Esophagus muscularis mucosa (tissue), 4 donors: ENCODE measurements at regions not wholly inside any gene's neighbourhood (a gene's known extent, or its start where the extent isn't known, plus 50 kb on each side); places are given as distances from the start of the nearest gene placed in this dataset.

Source experiments
- DNase-seq: peaks from one replicate; pipeline ENCODE4 v3.0.0-alpha.2; 2017; ENCODE audit errors: extremely low spot score
- H3K27ac ChIP-seq, 4 donors: fragments of 200-600 bp; sonication (generic); replicated peaks in 1 of 4; 1 replicate in 3 of 4; 2 replicates in 1 of 4; pipeline ENCODE4 v1.5.1; 2016 to 2019; ENCODE audit warnings: mild to moderate bottlenecking in 1 of 4
- H3K27me3 ChIP-seq, 4 donors: fragments of 200-600 bp; sonication (generic); one replicate each; pipeline versions ENCODE4 v1.5.1 to v1.6.0; 2016 to 2019
- H3K36me3 ChIP-seq, 4 donors: fragments of 200-600 bp; sonication (generic); one replicate each; pipeline ENCODE4 v1.5.1; 2016 to 2019
- H3K4me1 ChIP-seq, 4 donors: fragments of 200-600 bp; sonication (generic); one replicate each; pipeline ENCODE4 v1.5.1; 2016 to 2019
- H3K4me3 ChIP-seq, 4 donors: fragments of 200-600 bp; sonication (generic); 1 replicate in 2 of 4; 2 replicates in 2 of 4; pipeline ENCODE4 v1.5.1; 2016 to 2019; ENCODE audit warnings: mild to moderate bottlenecking in 4 of 4, moderate library complexity in 1 of 4
- H3K9me3 ChIP-seq, 4 donors: fragments of 200-600 bp; sonication (generic); 1 replicate in 3 of 4; 2 replicates in 1 of 4; pipeline ENCODE4 v1.5.1; 2016 to 2019
- EP300 ChIP-seq: sonication (generic); formaldehyde crosslinking; IDR thresholded peaks from one replicate; pipeline ENCODE4 v1.6.1; 2017; ENCODE audit warnings: antibody characterized with exemption
- POLR2A ChIP-seq: fragments of 450-650 bp; IDR thresholded peaks from one replicate; pipeline ENCODE4 v1.6.1; 2017; ENCODE audit warnings: antibody characterized with exemption, moderate library complexity, mild to moderate bottlenecking, low read depth
- POLR2AphosphoS5 ChIP-seq, 2 donors: sonication (generic); formaldehyde crosslinking; IDR thresholded peaks; one replicate each; pipeline ENCODE4 v1.6.1; 2017; ENCODE audit warnings: antibody characterized with exemption in 2 of 2
- WGBS: methylation state at CpG from one replicate; pipeline ENCODE4 v1.1.5; 2018; 5-methylcytosine and 5-hydroxymethylcytosine counted together
- intact Hi-C: fragments of 100-400 bp; cut with DNase I; formaldehyde crosslinking; loops from one replicate; pipeline ENCODE4 v1.15.1; 2023
- TF ChIP-seq, protein P1 (sequence below), 3 experiments: fragments of 200-600 bp in 2 of 3; fragments of 450-650 bp in 1 of 3; sonication (generic) in 2 of 3; IDR thresholded peaks; one replicate each; pipeline ENCODE4 v1.5.1; 2017 to 2019; ENCODE audit warnings: antibody characterized with exemption in 3 of 3, mild to moderate bottlenecking in 2 of 3, moderate library complexity in 1 of 3

DNA sequence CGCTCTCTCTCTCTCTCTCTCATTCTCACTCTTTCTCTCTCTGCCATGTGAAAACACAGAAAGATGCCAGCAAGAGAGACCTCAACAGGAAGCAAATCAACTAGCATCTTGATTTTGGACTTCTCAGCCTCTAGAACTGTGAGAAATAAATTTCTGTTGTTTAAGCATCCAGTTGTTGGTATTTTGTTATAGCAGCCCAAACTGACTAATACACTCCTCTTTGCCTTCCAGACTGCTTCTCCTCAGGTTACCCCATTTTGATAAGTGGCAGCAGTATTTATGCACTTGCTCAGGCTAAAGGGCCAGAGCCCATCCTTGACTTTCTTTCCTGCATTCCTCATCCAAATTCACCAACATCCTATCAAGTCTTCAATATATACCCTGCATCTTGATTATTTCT lies 76.6 kb upstream of the NANOGP8 start:
- Histone ChIP-seq H3K9me3 (no peaks in the 10 kb centered on the region), H3K4me1 (no peaks in the 10 kb centered on the region), H3K27me3 (no peaks in the 10 kb centered on the region), H3K4me3 (no peak overlapping the region), H3K27ac (no peak overlapping the region), H3K36me3 (no peaks in the 10 kb centered on the region)
- no peak for DNase-seq
- no peak for TF ChIP-seq EP300
- TF ChIP-seq, protein P1, sequence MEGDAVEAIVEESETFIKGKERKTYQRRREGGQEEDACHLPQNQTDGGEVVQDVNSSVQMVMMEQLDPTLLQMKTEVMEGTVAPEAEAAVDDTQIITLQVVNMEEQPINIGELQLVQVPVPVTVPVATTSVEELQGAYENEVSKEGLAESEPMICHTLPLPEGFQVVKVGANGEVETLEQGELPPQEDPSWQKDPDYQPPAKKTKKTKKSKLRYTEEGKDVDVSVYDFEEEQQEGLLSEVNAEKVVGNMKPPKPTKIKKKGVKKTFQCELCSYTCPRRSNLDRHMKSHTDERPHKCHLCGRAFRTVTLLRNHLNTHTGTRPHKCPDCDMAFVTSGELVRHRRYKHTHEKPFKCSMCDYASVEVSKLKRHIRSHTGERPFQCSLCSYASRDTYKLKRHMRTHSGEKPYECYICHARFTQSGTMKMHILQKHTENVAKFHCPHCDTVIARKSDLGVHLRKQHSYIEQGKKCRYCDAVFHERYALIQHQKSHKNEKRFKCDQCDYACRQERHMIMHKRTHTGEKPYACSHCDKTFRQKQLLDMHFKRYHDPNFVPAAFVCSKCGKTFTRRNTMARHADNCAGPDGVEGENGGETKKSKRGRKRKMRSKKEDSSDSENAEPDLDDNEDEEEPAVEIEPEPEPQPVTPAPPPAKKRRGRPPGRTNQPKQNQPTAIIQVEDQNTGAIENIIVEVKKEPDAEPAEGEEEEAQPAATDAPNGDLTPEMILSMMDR (IDR thresholded peaks at IDR 0.05), result no peak
- TF ChIP-seq POLR2A, result no peak
- TF ChIP-seq POLR2AphosphoS5 (IDR thresholded peaks at IDR 0.05), result no peak
- 95% methylated on average over 1 of the region's 1 CpG for WGBS
- intact Hi-C loops, result no loop called here

DNA sequence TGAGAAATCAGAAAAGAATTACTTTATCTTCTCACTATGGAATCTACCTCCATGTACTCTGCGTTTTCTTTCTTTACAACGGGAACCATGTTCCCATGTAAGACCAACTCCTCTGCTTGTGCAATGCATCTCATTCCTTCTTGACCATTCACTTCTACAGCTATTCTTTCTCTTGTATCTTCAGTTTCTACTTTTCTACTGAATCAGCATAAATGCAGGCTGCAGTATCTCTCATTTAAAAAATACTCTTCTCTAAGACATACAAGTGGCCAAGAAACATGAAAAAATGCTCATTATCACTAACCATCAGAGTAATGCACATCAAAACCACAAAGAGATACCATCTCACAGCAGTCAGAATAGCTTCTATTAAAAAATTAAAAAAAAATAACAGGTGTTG lies 74.1 kb upstream of the NANOGP8 start:
- H3K4me1 ChIP-seq, result no peaks in the 10 kb centered on the region
- 96% methylated on average over 2 of the region's 2 CpGs for WGBS

DNA sequence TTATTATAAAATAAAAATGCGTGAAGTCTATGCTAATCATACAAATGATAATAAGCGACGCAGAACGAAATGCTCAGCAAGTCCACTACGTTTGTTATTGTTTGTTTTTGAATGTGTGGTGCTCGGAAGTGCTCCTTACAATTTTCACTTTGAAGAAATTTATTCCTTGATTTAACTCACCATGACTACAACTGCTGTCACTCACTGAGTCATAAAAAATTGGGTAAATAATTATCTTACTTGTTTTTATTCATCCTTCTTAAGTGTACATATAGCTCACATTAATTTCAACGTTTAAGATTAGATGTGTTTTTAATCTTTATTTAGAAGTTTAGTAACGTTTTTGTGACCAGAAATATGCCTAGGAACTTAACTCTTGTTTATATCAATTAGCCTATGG lies 66.7 kb upstream of the NANOGP8 start:
- no peaks in the 10 kb centered on the region for H3K27me3 ChIP-seq
- H3K4me3 ChIP-seq, result no peak overlapping the region
- no peak for TF ChIP-seq EP300
- TF ChIP-seq, protein P1 (IDR thresholded peaks at IDR 0.05), result no peak
- TF ChIP-seq POLR2AphosphoS5 (IDR thresholded peaks at IDR 0.05), result no peak
- no peak for TF ChIP-seq POLR2A
- no peaks in the 10 kb centered on the region for H3K4me1 ChIP-seq
- no peaks in the 10 kb centered on the region for H3K9me3 ChIP-seq
- H3K27ac ChIP-seq, result no peak overlapping the region
- 88% methylated on average over 8 of the region's 8 CpGs for WGBS
- no peak for DNase-seq
- intact Hi-C loops, result no loop called here
- no peaks in the 10 kb centered on the region for H3K36me3 ChIP-seq

More for the DNA sequence above, 74.1 kb upstream of the NANOGP8 start:
- Histone ChIP-seq H3K4me3 (no peak overlapping the region), H3K27me3 (no peaks in the 10 kb centered on the region), H3K9me3 (no peaks in the 10 kb centered on the region), H3K27ac (no peak overlapping the region), H3K36me3 (no peaks in the 10 kb centered on the region)
- intact Hi-C loops, result no loop called here
- no peak for DNase-seq
- no peak for TF ChIP-seq POLR2A
- TF ChIP-seq POLR2AphosphoS5 (IDR thresholded peaks at IDR 0.05), result no peak
- TF ChIP-seq, protein P1 (IDR thresholded peaks at IDR 0.05), result no peak
- no peak for TF ChIP-seq EP300

DNA sequence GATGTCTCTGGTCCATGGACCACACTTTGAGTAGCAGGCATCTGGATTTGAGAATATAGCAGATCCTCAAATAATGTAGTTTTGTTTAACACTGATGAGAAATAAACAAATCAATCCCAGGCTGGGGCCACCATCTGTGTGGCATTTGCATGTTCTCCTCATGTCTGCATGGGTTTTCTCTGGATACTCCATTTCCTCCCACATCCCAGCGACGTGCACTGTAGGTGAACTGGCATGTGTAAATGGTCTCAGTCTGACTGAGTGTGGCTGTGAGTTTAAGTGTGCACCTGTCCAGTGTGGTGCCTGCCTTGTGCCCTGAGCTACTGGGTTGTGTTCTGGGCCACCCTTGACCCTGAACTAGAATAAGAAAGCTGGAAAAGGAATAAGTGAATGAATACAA lies 66.3 kb upstream of the NANOGP8 start:
- WGBS, result 87% methylated on average over 2 of the region's 2 CpGs

DNA sequence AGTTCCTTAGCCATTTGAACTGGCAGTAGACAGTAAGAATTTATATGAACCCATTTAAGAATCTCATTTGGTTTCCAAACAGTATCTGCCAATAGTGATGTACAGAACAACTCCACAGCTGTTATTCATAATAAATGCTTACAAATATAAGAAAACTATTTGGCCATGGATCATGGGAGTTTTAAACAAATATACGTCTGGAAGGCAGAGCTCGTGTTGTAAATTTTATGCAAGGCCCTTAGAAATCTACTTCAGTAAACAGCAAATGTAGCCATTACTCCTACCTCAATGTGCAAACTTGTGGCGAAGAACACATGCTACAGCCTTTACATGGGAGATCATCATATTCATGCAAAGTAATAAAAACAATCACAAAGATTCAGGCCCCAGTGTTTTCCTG lies 65.3 kb upstream of the NANOGP8 start:
- WGBS, result 88% methylated on average over 3 of the region's 3 CpGs
- no peak overlapping the region for H3K27ac ChIP-seq
- no peaks in the 10 kb centered on the region for H3K36me3 ChIP-seq
- DNase-seq, result no peak
- peaks cover 0 to 3% (median 2%) of the 10 kb centered on the region in 4 donors for H3K4me1 ChIP-seq
- no peaks in the 10 kb centered on the region for H3K27me3 ChIP-seq
- H3K9me3 ChIP-seq, result no peaks in the 10 kb centered on the region
- TF ChIP-seq, protein P1 (IDR thresholded peaks at IDR 0.05), result no peak
- TF ChIP-seq EP300, result no peak
- TF ChIP-seq POLR2AphosphoS5 (IDR thresholded peaks at IDR 0.05), result no peak
- no peak for TF ChIP-seq POLR2A
- H3K4me3 ChIP-seq, result no peak overlapping the region
- intact Hi-C loops, result no loop called here

More for the DNA sequence above, 66.3 kb upstream of the NANOGP8 start:
- no peaks in the 10 kb centered on the region for H3K27me3 ChIP-seq
- TF ChIP-seq, protein P1 (IDR thresholded peaks at IDR 0.05), result no peak
- TF ChIP-seq POLR2AphosphoS5 (IDR thresholded peaks at IDR 0.05) (no peak), POLR2A (no peak), EP300 (no peak)
- H3K36me3 ChIP-seq, result no peaks in the 10 kb centered on the region
- H3K27ac ChIP-seq, result no peak overlapping the region
- H3K9me3 ChIP-seq, result no peaks in the 10 kb centered on the region
- no peaks in the 10 kb centered on the region for H3K4me1 ChIP-seq
- no peak for DNase-seq
- intact Hi-C loops, result no loop called here
- H3K4me3 ChIP-seq, result no peak overlapping the region
